HG03469 (cell line): ENCODE measurements at regions not wholly inside any gene's neighbourhood (a gene's known extent, or its start where the extent isn't known, plus 50 kb on each side); places are given as distances from the start of the nearest gene placed in this dataset.
"Not testable (repeated sequence)": the region's sequence is repeated elsewhere in the genome, so short reads cannot be mapped to it uniquely, and the experiment has no call there.

Experiments used
- ATAC-seq: cut with Tn5 transposase; IDR thresholded peaks from one replicate; pipeline ENCODE4 v1.9.1; 2021; ENCODE audit warnings: mild to moderate bottlenecking, moderate library complexity, moderate number of reproducible peaks; ENCODE audit not compliant: unreplicated experiment

GRCh38 chr3:35849496-35849895, 210.2 kb downstream of the ARPP21 start:
- ATAC-seq = no peak

GRCh38 chr3:35849963-35850362, 210.6 kb downstream of the ARPP21 start:
- no peak for ATAC-seq

GRCh38 chr3:35857004-35857403, 217.7 kb downstream of the ARPP21 start:
- peak; percentile 93 for ATAC-seq

- no peak for ATAC-seq
Observed at GRCh38 chr3:35862057-35862456, 222.7 kb downstream of the ARPP21 start.

- ATAC-seq = no peak
Observed at GRCh38 chr3:35864871-35865270, 225.5 kb downstream of the ARPP21 start.

GRCh38 chr3:35867791-35868190, 228.5 kb downstream of the ARPP21 start:
- no peak for ATAC-seq

- ATAC-seq = no peak
Observed at GRCh38 chr3:35871009-35871408, 231.7 kb downstream of the ARPP21 start.

GRCh38 chr3:35883929-35884328, 244.6 kb downstream of the ARPP21 start:
- ATAC-seq = no peak

- no peak for ATAC-seq
Observed at GRCh38 chr3:35894735-35895134, 255.4 kb downstream of the ARPP21 start.

GRCh38 chr3:35899245-35899644, 259.9 kb downstream of the ARPP21 start:
- no peak for ATAC-seq

- no peak for ATAC-seq
Observed at GRCh38 chr3:35900079-35900478, 260.8 kb downstream of the ARPP21 start.

- peak; percentile 84 for ATAC-seq
Observed at GRCh38 chr3:35908366-35909232, 269.3 kb downstream of the ARPP21 start.

GRCh38 chr3:35919160-35919559, 279.8 kb downstream of the ARPP21 start:
- ATAC-seq = no peak

GRCh38 chr3:35921718-35922117, 282.4 kb downstream of the ARPP21 start:
- no peak for ATAC-seq

- not testable (repeated sequence) for ATAC-seq
Observed at GRCh38 chr3:35924070-35924469, 284.7 kb downstream of the ARPP21 start.

GRCh38 chr3:35927441-35927840, 288.1 kb downstream of the ARPP21 start:
- ATAC-seq = no peak

- ATAC-seq = no peak
Observed at GRCh38 chr3:35929158-35929557, 289.8 kb downstream of the ARPP21 start.

- ATAC-seq = no peak
Observed at GRCh38 chr3:35931867-35932266, 292.5 kb downstream of the ARPP21 start.

GRCh38 chr3:35932995-35933394, 293.7 kb downstream of the ARPP21 start:
- no peak for ATAC-seq

- ATAC-seq = no peak
Observed at GRCh38 chr3:35936571-35936970, 297.2 kb downstream of the ARPP21 start.

- no peak for ATAC-seq
Observed at GRCh38 chr3:35944926-35945710, 305.8 kb downstream of the ARPP21 start.
